Panc1 (cell line): ENCODE measurements at regions not wholly inside any gene's neighbourhood (a gene's known extent, or its start where the extent isn't known, plus 50 kb on each side); places are given as distances from the start of the nearest gene placed in this dataset.

Source experiments
- ATAC-seq: fragments of 200-7000 bp; cut with Tn5 transposase; 2 replicates; pipeline ENCODE4 v1.9.1; 2020; ENCODE audit warnings: mild to moderate bottlenecking, moderate library complexity
- BruUV-seq: library from RNA; stranded (reverse); fragments of 400-500 nt; replicated peaks from 2 replicates; lab custom pipeline; 2021; lab: Mats Ljungman, UMichigan
- CTCF ChIA-PET: fragments of 300-600 bp; sonication (Branson Sonifier 250); formaldehyde crosslinking; loops from one replicate; lab custom pipeline; 2022; ENCODE audit warnings: antibody characterized with exemption; lab: Charles Lee
- POLR2A ChIA-PET: fragments of 300-600 bp; sonication (Branson Sonifier 250); formaldehyde crosslinking; loops from one replicate; lab custom pipeline; 2022; ENCODE audit warnings: antibody characterized with exemption; lab: Charles Lee
- DNase-seq: peaks from one replicate; pipeline ENCODE4 v3.0.0-alpha.2; 2010; ENCODE audit warnings: low read depth, low spot score
- H3K27ac ChIP-seq: 2 replicates; pipeline ENCODE4 v1.5.1; 2011; ENCODE audit warnings: mild to moderate bottlenecking, low read length, inconsistent platforms
- H3K27me3 ChIP-seq: fragments of 200-500 bp; sonication (Bioruptor generic); 2 replicates; pipeline ENCODE4 v1.6.0; 2014; ENCODE audit warnings: low read length, inconsistent platforms; ENCODE audit not compliant: control insufficient read depth, insufficient read depth
- H3K36me3 ChIP-seq: fragments of 200-500 bp; sonication (Bioruptor generic); 2 replicates; pipeline ENCODE4 v1.5.1; 2014; ENCODE audit warnings: inconsistent platforms, mild to moderate bottlenecking, low read length, moderate library complexity; ENCODE audit not compliant: control insufficient read depth, insufficient read depth
- H3K4me1 ChIP-seq: 2 replicates; pipeline ENCODE4 v1.5.1; 2011; ENCODE audit warnings: inconsistent platforms, mild to moderate bottlenecking, low read length, moderate library complexity; ENCODE audit not compliant: control insufficient read depth, insufficient read depth
- H3K4me3 ChIP-seq, 2 experiments: 2 replicates each; pipeline ENCODE4 v1.5.1; 2011 to 2012; ENCODE audit warnings: low read depth in 2 of 2, low read length in 2 of 2, mild to moderate bottlenecking in 2 of 2, inconsistent platforms in 1 of 2, moderate library complexity in 1 of 2
- H3K9me3 ChIP-seq: fragments of 200-500 bp; sonication (Bioruptor generic); 2 replicates; pipeline ENCODE4 v1.5.1; 2014; ENCODE audit warnings: low read depth, mild to moderate bottlenecking, inconsistent platforms, low read length, moderate library complexity; ENCODE audit not compliant: control insufficient read depth, insufficient read depth
- POLR2AphosphoS5 ChIP-seq: IDR thresholded peaks from 2 replicates; pipeline ENCODE4 v1.6.1; 2012; ENCODE audit warnings: mild to moderate bottlenecking, low read depth, low read length, moderate library complexity
- REST ChIP-seq, 2 experiments: IDR thresholded peaks; 2 replicates each; pipeline ENCODE4 v1.6.1; 2011 to 2012; ENCODE audit warnings: low read depth in 2 of 2, control low read depth in 1 of 2, low read length in 1 of 2, mild to moderate bottlenecking in 1 of 2, moderate library complexity in 1 of 2; ENCODE audit not compliant: insufficient read depth in 1 of 2
- SIN3A ChIP-seq: IDR thresholded peaks from 2 replicates; pipeline ENCODE4 v1.6.1; 2012; ENCODE audit warnings: low read depth, mild to moderate bottlenecking, low read length, moderate library complexity, borderline replicate concordance; ENCODE audit not compliant: insufficient read depth
- TCF7L2 ChIP-seq: IDR thresholded peaks from 2 replicates; pipeline ENCODE4 v1.6.1; 2011; ENCODE audit warnings: mild to moderate bottlenecking, low read depth, low read length, inconsistent platforms
- in situ Hi-C: cut with HindIII; loops from 2 replicates; pipeline ENCODE4 v1.10.0; 2016; ENCODE audit warnings: low sequenced_read_pairs, low pct_unique_long_range_greater_than_20kb
- intact Hi-C: fragments of 100-400 bp; cut with micrococcal nuclease; formaldehyde crosslinking; loops from one replicate; pipeline ENCODE4 v1.10.0; 2022; ENCODE audit not compliant: unreplicated experiment
- TF ChIP-seq, protein P1 (sequence below): fragments of 450-650 bp; IDR thresholded peaks from 2 replicates; pipeline ENCODE4 v1.5.1; 2017; ENCODE audit warnings: mild to moderate bottlenecking

- intact Hi-C loops = no loop called here
Observed at GRCh38 chr3:145637105-145637504, 523.9 kb downstream of the PLOD2 start.

DNA sequence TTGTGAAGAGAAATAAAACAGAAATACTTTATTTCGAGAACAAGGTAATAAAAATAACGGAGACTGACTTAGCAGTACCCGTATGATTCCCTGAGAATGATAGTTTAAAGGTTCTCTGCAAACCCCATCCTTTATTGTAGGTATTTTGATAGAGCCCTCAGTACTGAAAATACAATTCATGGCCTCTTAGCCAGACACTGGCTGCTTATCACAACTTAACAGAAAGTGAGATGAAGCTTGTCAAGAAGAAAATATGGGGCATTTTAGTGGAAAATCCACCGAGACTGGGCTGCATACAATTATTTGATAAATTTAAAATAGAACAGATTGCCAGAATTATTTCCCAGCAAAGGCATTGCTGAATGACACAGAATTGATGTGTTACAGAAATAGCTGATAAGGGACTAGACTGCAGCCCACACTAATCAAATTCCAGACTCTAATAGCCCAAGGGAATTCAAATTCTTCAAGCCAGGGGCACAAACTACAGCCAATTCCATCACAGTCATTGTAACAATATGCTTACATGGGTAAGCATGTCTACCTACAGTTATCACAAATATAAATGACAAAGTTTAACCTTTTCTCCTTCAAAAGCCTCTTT is 521.9 kb downstream of the PLOD2 start:
- ChIA-PET CTCF (no interaction called here), POLR2A (no interaction called here)
- Histone ChIP-seq H3K27ac (no peak overlapping the region), H3K27me3 (no peaks in the 10 kb centered on the region), H3K4me1 (no peaks in the 10 kb centered on the region), H3K4me3 (no peak overlapping the region), H3K9me3 (peaks cover 4% of the 10 kb centered on the region; the same call in 1 of the 2 replicates), H3K36me3 (no peaks in the 10 kb centered on the region)
- DNase-seq (no peak), ATAC-seq (no peak)
- TF ChIP-seq POLR2AphosphoS5 = no peak
- TF ChIP-seq REST (IDR thresholded peaks at IDR 0.05; ENCODE audit: insufficient read depth in 1 of 2, low read depth in 2 of 2, low read length in 1 of 2) = no peak
- TF ChIP-seq, protein P1, sequence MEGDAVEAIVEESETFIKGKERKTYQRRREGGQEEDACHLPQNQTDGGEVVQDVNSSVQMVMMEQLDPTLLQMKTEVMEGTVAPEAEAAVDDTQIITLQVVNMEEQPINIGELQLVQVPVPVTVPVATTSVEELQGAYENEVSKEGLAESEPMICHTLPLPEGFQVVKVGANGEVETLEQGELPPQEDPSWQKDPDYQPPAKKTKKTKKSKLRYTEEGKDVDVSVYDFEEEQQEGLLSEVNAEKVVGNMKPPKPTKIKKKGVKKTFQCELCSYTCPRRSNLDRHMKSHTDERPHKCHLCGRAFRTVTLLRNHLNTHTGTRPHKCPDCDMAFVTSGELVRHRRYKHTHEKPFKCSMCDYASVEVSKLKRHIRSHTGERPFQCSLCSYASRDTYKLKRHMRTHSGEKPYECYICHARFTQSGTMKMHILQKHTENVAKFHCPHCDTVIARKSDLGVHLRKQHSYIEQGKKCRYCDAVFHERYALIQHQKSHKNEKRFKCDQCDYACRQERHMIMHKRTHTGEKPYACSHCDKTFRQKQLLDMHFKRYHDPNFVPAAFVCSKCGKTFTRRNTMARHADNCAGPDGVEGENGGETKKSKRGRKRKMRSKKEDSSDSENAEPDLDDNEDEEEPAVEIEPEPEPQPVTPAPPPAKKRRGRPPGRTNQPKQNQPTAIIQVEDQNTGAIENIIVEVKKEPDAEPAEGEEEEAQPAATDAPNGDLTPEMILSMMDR = no peak
- TF ChIP-seq SIN3A = no peak
- BruUV-seq = no TSS peak
- in situ Hi-C loops (no loop called here), intact Hi-C loops (no loop called here)

More at GRCh38 chr3:145637105-145637504, 523.9 kb downstream of the PLOD2 start:
- TF ChIP-seq REST (IDR thresholded peaks at IDR 0.05; ENCODE audit: insufficient read depth in 1 of 2, low read depth in 2 of 2, low read length in 1 of 2) = no peak
- TF ChIP-seq TCF7L2 = no peak
- TF ChIP-seq SIN3A = no peak
- no peak for TF ChIP-seq POLR2AphosphoS5
- TF ChIP-seq, protein P1 = no peak
- Histone ChIP-seq H3K9me3 (peaks cover 4% of the 10 kb centered on the region; the same call in 1 of the 2 replicates), H3K36me3 (no peaks in the 10 kb centered on the region), H3K4me1 (no peaks in the 10 kb centered on the region), H3K27me3 (no peaks in the 10 kb centered on the region), H3K4me3 (no peak overlapping the region), H3K27ac (no peak overlapping the region)
- ATAC-seq (no peak), DNase-seq (no peak)
- ChIA-PET CTCF (no interaction called here), POLR2A (no interaction called here)
- in situ Hi-C loops = no loop called here
- BruUV-seq = no TSS peak
